Ectodermal cell (in vitro differentiated cells): ENCODE measurements at regions not wholly inside any gene's neighbourhood (a gene's known extent, or its start where the extent isn't known, plus 50 kb on each side); places are given as distances from the start of the nearest gene placed in this dataset.

Source experiments
- H3K27ac ChIP-seq: 2 replicates; pipeline ENCODE4 v1.7.0; 2013; ENCODE audit warnings: mild to moderate bottlenecking, low read depth, low read length; ENCODE audit not compliant: insufficient read depth, poor library complexity, severe bottlenecking
- H3K27me3 ChIP-seq: 2 replicates; pipeline ENCODE4 v1.7.0; 2013; ENCODE audit warnings: mild to moderate bottlenecking, low read length; ENCODE audit not compliant: insufficient read depth, control insufficient read depth, poor library complexity, severe bottlenecking
- H3K36me3 ChIP-seq: one replicate; pipeline ENCODE4 v1.7.0; 2013; ENCODE audit warnings: low read length; ENCODE audit not compliant: control insufficient read depth, insufficient read depth
- H3K4me1 ChIP-seq: one replicate; pipeline ENCODE4 v1.7.0; 2013; ENCODE audit warnings: low read length; ENCODE audit not compliant: control insufficient read depth, insufficient read depth
- H3K4me3 ChIP-seq: 2 replicates; pipeline ENCODE4 v1.7.0; 2013; ENCODE audit warnings: low read depth, low read length, control low read depth; ENCODE audit not compliant: insufficient read depth
- H3K9me3 ChIP-seq: 2 replicates; pipeline ENCODE4 v1.7.0; 2013; ENCODE audit warnings: mild to moderate bottlenecking, low read length, moderate library complexity; ENCODE audit not compliant: control insufficient read depth
- WGBS, 2 experiments: methylation state at CpG; one replicate each; pipeline ENCODE4 v1.1.7; 2013; ENCODE audit warnings: missing lambda C conversion rate in 2 of 2; 5-methylcytosine and 5-hydroxymethylcytosine counted together

- no peaks in the 10 kb centered on the region for H3K27me3 ChIP-seq
- no peaks in the 10 kb centered on the region for H3K36me3 ChIP-seq
- no peaks in the 10 kb centered on the region for H3K9me3 ChIP-seq
- WGBS, 2 experiments = 100% methylated on average over 1 of the region's 1 CpG; no CpG with 5 or more reads in 1 of the 2 experiments
- H3K4me1 ChIP-seq = no peaks in the 10 kb centered on the region
- H3K4me3 ChIP-seq = no peak overlapping the region
- H3K27ac ChIP-seq = no peak overlapping the region
Measured at GRCh38 chr4:35250761-35251160, 993.6 kb downstream of the ARAP2 start.

DNA sequence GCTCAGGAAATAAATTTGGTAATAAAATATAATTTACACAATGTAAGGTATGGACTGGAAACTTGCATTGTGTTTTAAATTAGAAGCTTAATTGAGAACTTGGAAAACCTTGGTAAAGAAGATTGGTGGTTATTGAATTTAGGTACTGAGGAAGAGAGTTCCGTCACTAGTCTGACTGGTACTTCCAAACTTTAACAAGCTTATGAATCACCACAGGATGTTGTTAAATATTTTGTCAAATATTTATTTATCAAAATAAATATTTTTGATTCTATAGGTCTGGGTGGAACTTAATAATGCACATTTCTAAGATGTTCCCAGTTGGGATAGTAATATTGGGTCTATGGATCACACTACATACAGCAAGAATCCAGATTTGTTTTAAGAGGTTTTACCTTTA, 992.2 kb downstream of the ARAP2 start:
- no peaks in the 10 kb centered on the region for H3K36me3 ChIP-seq
- WGBS, 2 experiments = 100% methylated on average over 1 of the region's 1 CpG; no CpG with 5 or more reads in 1 of the 2 experiments
- H3K4me1 ChIP-seq = no peaks in the 10 kb centered on the region
- no peaks in the 10 kb centered on the region for H3K9me3 ChIP-seq
- no peak overlapping the region for H3K27ac ChIP-seq
- H3K27me3 ChIP-seq = no peaks in the 10 kb centered on the region
- H3K4me3 ChIP-seq = no peak overlapping the region

GRCh38 chr4:35252866-35253265, 991.4 kb downstream of the ARAP2 start:
- Histone ChIP-seq H3K27ac (no peak overlapping the region), H3K4me3 (no peak overlapping the region), H3K4me1 (no peaks in the 10 kb centered on the region), H3K36me3 (no peaks in the 10 kb centered on the region), H3K27me3 (no peaks in the 10 kb centered on the region), H3K9me3 (no peaks in the 10 kb centered on the region)
- WGBS, 2 experiments = 97 to 100% methylated on average over 1 to 3 of the region's 3 CpGs

DNA sequence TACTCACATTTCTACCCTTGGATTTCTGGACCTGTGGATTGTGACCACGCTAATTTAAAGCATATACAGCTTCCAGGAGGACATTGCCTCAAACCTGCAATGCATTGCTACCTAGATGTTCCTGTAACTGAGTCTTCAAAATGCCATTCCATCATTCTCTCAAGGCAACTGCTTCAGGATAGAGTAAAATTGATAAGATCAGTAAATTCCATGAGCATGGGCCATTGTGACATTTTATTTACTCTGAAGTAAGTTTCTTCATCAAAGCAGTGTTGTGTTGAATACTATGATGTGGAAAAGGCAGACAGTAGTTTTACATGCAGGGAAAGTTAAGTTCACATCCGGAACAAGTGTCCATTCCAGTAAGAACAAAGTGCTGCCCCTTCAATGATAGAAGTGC, 991.0 kb downstream of the ARAP2 start:
- no peak overlapping the region for H3K4me3 ChIP-seq
- no peak overlapping the region for H3K27ac ChIP-seq
- no peaks in the 10 kb centered on the region for H3K4me1 ChIP-seq
- H3K36me3 ChIP-seq = no peaks in the 10 kb centered on the region
- 95 to 97% methylated on average over 2 of the region's 2 CpGs for WGBS, 2 experiments
- H3K27me3 ChIP-seq = no peaks in the 10 kb centered on the region
- H3K9me3 ChIP-seq = no peaks in the 10 kb centered on the region

GRCh38 chr4:35286434-35286833, 957.9 kb downstream of the ARAP2 start:
- no peaks in the 10 kb centered on the region for H3K27me3 ChIP-seq
- H3K36me3 ChIP-seq = no peaks in the 10 kb centered on the region
- H3K27ac ChIP-seq = no peak overlapping the region
- WGBS, 2 experiments = 95% methylated on average over 2 of the region's 2 CpGs; no CpG with 5 or more reads in 1 of the 2 experiments
- H3K4me1 ChIP-seq = no peaks in the 10 kb centered on the region
- H3K4me3 ChIP-seq = no peak overlapping the region
- H3K9me3 ChIP-seq = no peaks in the 10 kb centered on the region

DNA sequence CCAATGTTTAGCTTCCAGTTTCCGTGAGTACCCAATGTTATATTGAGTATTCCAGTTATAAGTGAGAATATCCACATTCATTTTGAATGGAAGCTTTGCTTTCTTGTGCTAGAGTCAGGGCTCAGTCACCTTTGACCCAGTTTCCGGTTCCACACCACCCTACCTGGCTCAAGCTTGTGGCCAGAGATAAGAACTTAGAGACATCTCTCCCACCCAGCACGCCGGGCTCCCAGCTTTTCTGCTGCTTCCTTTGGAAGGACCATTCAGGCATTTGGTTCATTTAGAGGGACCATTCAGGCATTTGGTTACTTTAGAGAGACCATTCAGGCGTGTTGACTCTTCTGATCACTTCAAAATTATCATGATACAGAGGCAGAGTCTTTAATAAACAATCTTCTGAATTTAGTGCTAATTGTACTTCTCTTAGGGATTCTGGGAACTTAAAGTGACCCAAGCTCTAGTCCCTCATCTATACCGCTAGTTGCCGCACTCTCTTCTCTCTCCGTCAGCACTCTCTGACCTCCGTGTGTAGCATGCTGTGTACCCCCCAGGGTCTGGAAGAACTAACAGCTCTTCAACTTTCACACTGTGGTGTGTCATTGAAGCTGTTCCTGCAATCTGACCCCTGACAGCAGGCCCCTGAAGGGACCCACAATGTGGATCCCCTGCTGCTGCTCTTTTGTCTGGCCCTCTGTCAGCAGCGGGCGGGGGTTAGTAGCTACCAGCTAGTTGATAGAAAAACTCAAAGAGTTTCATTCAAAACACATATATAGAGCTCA, 943.1 kb downstream of the ARAP2 start:
- H3K9me3 ChIP-seq = no peaks in the 10 kb centered on the region
- H3K4me3 ChIP-seq = no peak overlapping the region
- WGBS, 2 experiments = 26 to 31% methylated on average over 10 to 11 of the region's 11 CpGs
- no peaks in the 10 kb centered on the region for H3K36me3 ChIP-seq
- H3K27ac ChIP-seq = no peak overlapping the region
- H3K27me3 ChIP-seq = no peaks in the 10 kb centered on the region
- H3K4me1 ChIP-seq = peaks cover 8% of the 10 kb centered on the region

DNA sequence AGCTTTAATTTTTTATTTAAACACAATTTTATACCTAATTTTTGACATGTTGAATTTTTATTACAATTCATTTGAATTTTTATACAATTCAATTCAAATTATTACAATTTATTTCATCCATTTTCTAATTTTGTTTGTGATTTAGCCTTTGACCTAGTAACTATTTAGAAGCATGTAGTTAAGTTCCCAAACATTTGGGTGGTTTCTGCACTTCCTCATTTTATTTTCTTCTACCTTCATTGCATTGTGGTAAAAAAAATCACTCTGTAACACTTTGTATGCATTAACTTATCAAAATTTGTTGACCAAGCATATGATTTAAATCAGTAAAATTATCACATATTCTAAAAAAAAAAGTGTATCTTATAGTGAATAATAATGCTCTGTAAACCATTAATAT, 928.9 kb downstream of the ARAP2 start:
- no peaks in the 10 kb centered on the region for H3K27me3 ChIP-seq
- H3K4me1 ChIP-seq = no peaks in the 10 kb centered on the region
- H3K9me3 ChIP-seq = no peaks in the 10 kb centered on the region
- H3K27ac ChIP-seq = no peak overlapping the region
- no peak overlapping the region for H3K4me3 ChIP-seq
- H3K36me3 ChIP-seq = no peaks in the 10 kb centered on the region

DNA sequence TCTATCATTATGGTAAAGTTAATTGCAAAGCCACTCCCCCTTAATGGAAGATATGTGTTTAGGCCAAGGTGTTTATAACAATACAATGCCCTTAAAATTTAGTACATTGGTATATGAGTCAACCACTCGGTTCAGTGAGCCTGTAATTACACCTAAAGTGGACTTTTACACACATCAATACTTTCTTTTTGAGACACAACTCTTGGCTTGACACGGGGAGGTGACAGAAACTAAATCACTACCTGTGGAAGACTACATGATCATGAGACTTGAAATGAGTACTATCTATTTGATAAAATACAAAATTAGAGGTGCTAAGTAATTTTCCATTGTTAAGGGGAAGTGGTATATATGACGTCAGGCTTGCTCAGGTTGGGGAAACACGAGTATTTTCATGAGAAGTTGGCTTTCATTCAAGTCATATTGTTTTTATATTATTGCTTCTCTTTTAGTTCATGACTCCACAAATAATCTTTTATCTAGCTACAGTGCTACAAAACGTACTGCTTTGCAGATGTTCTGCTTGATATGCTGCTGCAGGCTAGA, 918.3 kb downstream of the ARAP2 start:
- Histone ChIP-seq H3K36me3 (no peaks in the 10 kb centered on the region), H3K4me1 (no peaks in the 10 kb centered on the region), H3K4me3 (no peak overlapping the region), H3K27me3 (no peaks in the 10 kb centered on the region), H3K9me3 (no peaks in the 10 kb centered on the region), H3K27ac (no peak overlapping the region)
- WGBS, 2 experiments = 89 to 95% methylated on average over 3 to 5 of the region's 5 CpGs

DNA sequence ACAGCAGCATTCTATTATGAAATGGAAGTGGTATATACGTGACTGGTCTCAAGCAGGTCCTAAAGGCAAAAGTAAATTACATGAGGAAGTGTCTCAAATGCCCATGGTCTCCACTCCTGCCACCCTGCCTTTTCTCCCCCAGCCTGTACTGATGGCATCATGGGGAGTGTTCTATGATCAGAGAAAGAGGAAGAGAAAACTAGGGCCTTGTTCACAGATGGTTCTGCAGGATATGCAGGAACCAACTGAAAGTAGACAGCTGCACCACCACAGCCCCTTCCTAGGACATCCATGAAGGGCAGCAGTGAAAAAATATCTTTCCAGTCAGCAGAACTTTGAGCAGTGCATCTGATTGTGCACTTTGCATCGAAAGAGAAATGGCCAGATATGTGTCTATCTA, 901.5 kb downstream of the ARAP2 start:
- no peaks in the 10 kb centered on the region for H3K9me3 ChIP-seq
- 100% methylated on average over 1 of the region's 2 CpGs for WGBS, 2 experiments
- H3K36me3 ChIP-seq = no peaks in the 10 kb centered on the region
- H3K27ac ChIP-seq = no peak overlapping the region
- no peaks in the 10 kb centered on the region for H3K4me1 ChIP-seq
- no peak overlapping the region for H3K4me3 ChIP-seq
- no peaks in the 10 kb centered on the region for H3K27me3 ChIP-seq

DNA sequence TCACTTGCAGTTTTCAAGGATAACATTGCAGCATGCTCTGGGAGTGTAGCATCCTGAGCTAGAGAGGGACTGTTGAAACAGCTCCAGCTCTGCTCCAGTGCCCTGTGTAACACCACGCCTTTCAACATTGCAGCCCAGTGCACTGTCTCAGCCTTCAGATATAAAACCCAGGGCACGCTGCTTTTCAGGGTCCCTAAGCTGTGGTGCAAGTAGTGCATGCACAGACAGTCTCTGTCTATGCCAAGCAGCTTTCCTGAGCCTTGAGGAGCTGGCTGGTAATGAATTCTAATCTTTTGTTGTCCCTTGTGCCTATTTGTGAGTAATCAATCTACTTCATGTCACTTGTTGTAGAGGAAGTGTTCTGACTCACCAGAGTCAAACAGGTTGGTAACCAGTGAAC, 897.0 kb downstream of the ARAP2 start:
- H3K4me3 ChIP-seq = no peak overlapping the region
- H3K9me3 ChIP-seq = no peaks in the 10 kb centered on the region
- H3K27ac ChIP-seq = no peak overlapping the region
- no peaks in the 10 kb centered on the region for H3K36me3 ChIP-seq
- 93 to 97% methylated on average over 2 of the region's 2 CpGs for WGBS, 2 experiments
- H3K4me1 ChIP-seq = no peaks in the 10 kb centered on the region
- H3K27me3 ChIP-seq = no peaks in the 10 kb centered on the region
